ENCODE measurements at regions not wholly inside any gene's neighbourhood (a gene's known extent, or its start where the extent isn't known, plus 50 kb on each side); places are given as distances from the start of the nearest gene placed in this dataset.

GRCh38 chr5:4001758-4002533, 406.3 kb downstream of the IRX1 start:
- intact Hi-C loops (cut with DNase I): no loop called here
- no peak overlapping the region for H3K4me3 ChIP-seq
- H3K27me3 ChIP-seq: no peaks in the 10 kb centered on the region
- no peak overlapping the region for H3K9ac ChIP-seq (ENCODE audit: low read depth in 2 of 2, low read length in 2 of 2)
- no peak overlapping the region for H3K27ac ChIP-seq
- no peaks in the 10 kb centered on the region for H3K4me1 ChIP-seq
- no peak for DNase-seq
- no peaks in the 10 kb centered on the region for H3K36me3 ChIP-seq
- no peak for TF ChIP-seq CTCF (IDR thresholded peaks at IDR 0.05)
- H3K9me3 ChIP-seq: no peaks in the 10 kb centered on the region

- Histone ChIP-seq H3K9me3 (no peaks in the 10 kb centered on the region), H3K4me3 (no peak overlapping the region), H3K36me3 (no peaks in the 10 kb centered on the region), H3K27me3 (no peaks in the 10 kb centered on the region), H3K27ac (no peak overlapping the region), H3K4me1 (no peaks in the 10 kb centered on the region), H3K9ac (ENCODE audit: low read depth in 2 of 2, low read length in 2 of 2) (no peak overlapping the region)
- no peak for TF ChIP-seq CTCF (IDR thresholded peaks at IDR 0.05)
- intact Hi-C loops (cut with DNase I): no loop called here
- no peak for DNase-seq
Observed at GRCh38 chr5:4005335-4005734, 409.7 kb downstream of the IRX1 start.

GRCh38 chr5:4007001-4007400, 411.4 kb downstream of the IRX1 start:
- no peak for DNase-seq
- no peaks in the 10 kb centered on the region for H3K4me1 ChIP-seq
- no peaks in the 10 kb centered on the region for H3K27me3 ChIP-seq
- no peaks in the 10 kb centered on the region for H3K36me3 ChIP-seq
- H3K9ac ChIP-seq (ENCODE audit: low read depth in 2 of 2, low read length in 2 of 2): no peak overlapping the region
- H3K4me3 ChIP-seq: no peak overlapping the region
- no peak for TF ChIP-seq CTCF (IDR thresholded peaks at IDR 0.05)
- H3K27ac ChIP-seq: no peak overlapping the region
- H3K9me3 ChIP-seq: no peaks in the 10 kb centered on the region
- intact Hi-C loops (cut with DNase I): no loop called here

- no peak for DNase-seq
- intact Hi-C loops (cut with DNase I): no loop called here
- no peak overlapping the region for H3K9ac ChIP-seq (ENCODE audit: low read depth in 2 of 2, low read length in 2 of 2)
- no peaks in the 10 kb centered on the region for H3K27me3 ChIP-seq
- no peaks in the 10 kb centered on the region for H3K9me3 ChIP-seq
- H3K4me1 ChIP-seq: no peaks in the 10 kb centered on the region
- no peak overlapping the region for H3K27ac ChIP-seq
- TF ChIP-seq CTCF (IDR thresholded peaks at IDR 0.05): no peak
- H3K36me3 ChIP-seq: no peaks in the 10 kb centered on the region
- no peak overlapping the region for H3K4me3 ChIP-seq
Observed at GRCh38 chr5:4011943-4012342, 416.3 kb downstream of the IRX1 start.

GRCh38 chr5:4013106-4013898, 417.7 kb downstream of the IRX1 start:
- intact Hi-C loops (cut with DNase I): no loop called here
- no peaks in the 10 kb centered on the region for H3K27me3 ChIP-seq
- DNase-seq: no peak

More at GRCh38 chr5:4013106-4013898, 417.7 kb downstream of the IRX1 start:
- no peaks in the 10 kb centered on the region for H3K36me3 ChIP-seq
- H3K27ac ChIP-seq: no peak overlapping the region
- H3K4me1 ChIP-seq: no peaks in the 10 kb centered on the region
- TF ChIP-seq CTCF (IDR thresholded peaks at IDR 0.05): no peak
- no peak overlapping the region for H3K9ac ChIP-seq (ENCODE audit: low read depth in 2 of 2, low read length in 2 of 2)
- H3K9me3 ChIP-seq: no peaks in the 10 kb centered on the region
- H3K4me3 ChIP-seq: no peak overlapping the region

Measured in colonic mucosa (tissue), 4 donors.